ENCODE measurements at regions not wholly inside any gene's neighbourhood (a gene's known extent, or its start where the extent isn't known, plus 50 kb on each side); places are given as distances from the start of the nearest gene placed in this dataset.

DNA sequence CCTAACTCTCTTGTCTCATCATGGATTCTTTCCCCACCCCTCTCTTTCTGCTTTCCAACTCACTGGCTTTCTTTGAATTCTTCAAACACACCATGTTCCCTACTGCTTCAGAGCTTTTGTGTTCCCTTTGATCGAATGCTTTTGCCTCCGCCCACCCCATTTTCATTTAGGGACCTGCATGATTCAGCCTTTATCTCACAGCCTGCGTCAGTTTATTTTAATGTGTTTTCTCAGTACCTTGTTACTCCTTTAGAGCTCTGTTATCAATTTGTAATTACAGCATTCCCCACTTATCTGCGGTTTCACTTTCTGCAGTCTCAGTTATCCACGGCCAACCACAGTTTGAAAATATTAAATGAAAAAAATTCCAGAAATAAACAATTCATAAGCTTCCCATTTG is 451.3 kb downstream of the METTL15 start:
- DNase-seq: no peak
- Mint-ChIP-seq H3K27ac (no peak overlapping the region), H3K36me3 (ENCODE audit: low read depth) (no peaks in the 10 kb centered on the region), H3K4me1 (ENCODE audit: low read depth) (no peaks in the 10 kb centered on the region), H3K4me3 (no peak overlapping the region), H3K27me3 (no peaks in the 10 kb centered on the region), H3K9me3 (no peaks in the 10 kb centered on the region)
- ChIA-PET POLR2A (interaction anchor here (0.7 kb wide), 1 partner anchor 11 kb away, joined by 4 read pairs; no protein-coding TSS in a partner anchor), CTCF (no interaction called here)
- no peak for ATAC-seq
- TF ChIP-seq, protein P1, sequence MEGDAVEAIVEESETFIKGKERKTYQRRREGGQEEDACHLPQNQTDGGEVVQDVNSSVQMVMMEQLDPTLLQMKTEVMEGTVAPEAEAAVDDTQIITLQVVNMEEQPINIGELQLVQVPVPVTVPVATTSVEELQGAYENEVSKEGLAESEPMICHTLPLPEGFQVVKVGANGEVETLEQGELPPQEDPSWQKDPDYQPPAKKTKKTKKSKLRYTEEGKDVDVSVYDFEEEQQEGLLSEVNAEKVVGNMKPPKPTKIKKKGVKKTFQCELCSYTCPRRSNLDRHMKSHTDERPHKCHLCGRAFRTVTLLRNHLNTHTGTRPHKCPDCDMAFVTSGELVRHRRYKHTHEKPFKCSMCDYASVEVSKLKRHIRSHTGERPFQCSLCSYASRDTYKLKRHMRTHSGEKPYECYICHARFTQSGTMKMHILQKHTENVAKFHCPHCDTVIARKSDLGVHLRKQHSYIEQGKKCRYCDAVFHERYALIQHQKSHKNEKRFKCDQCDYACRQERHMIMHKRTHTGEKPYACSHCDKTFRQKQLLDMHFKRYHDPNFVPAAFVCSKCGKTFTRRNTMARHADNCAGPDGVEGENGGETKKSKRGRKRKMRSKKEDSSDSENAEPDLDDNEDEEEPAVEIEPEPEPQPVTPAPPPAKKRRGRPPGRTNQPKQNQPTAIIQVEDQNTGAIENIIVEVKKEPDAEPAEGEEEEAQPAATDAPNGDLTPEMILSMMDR (IDR thresholded peaks at IDR 0.05): no peak
- intact Hi-C loops (cut with micrococcal nuclease): no loop called here

DNA sequence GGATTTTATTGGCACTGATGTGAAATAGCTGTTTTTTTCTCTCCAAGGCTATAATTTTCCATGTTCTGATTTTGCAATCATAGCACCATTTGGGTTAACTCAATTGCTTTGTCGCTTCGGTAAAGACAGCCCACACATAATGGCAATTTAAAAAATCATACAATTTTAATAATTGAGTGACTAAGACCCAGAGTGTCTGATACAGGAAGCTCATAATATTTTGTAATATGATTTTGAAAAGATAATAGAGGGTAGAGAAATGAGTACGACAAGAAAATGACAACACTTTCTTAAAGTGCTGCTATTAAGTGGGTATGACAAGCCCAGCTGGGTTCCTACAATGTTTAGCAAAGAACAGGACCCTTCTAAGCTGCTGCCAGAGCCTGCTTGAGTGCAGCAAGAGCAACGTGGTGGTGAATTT is 439.1 kb downstream of the METTL15 start:
- DNase-seq (no peak), ATAC-seq (no peak)
- Mint-ChIP-seq H3K27me3 (no peaks in the 10 kb centered on the region), H3K4me1 (ENCODE audit: low read depth) (no peaks in the 10 kb centered on the region), H3K4me3 (no peak overlapping the region), H3K9me3 (no peaks in the 10 kb centered on the region), H3K36me3 (ENCODE audit: low read depth) (no peaks in the 10 kb centered on the region), H3K27ac (no peak overlapping the region)
- TF ChIP-seq, protein P1 (IDR thresholded peaks at IDR 0.05): no peak
- POLR2A ChIA-PET: interaction anchor here (0.7 kb wide), 1 partner anchor 368 kb away, joined by 3 read pairs; no protein-coding TSS in a partner anchor
- intact Hi-C loops (cut with micrococcal nuclease): no loop called here
- CTCF ChIA-PET: no interaction called here

DNA sequence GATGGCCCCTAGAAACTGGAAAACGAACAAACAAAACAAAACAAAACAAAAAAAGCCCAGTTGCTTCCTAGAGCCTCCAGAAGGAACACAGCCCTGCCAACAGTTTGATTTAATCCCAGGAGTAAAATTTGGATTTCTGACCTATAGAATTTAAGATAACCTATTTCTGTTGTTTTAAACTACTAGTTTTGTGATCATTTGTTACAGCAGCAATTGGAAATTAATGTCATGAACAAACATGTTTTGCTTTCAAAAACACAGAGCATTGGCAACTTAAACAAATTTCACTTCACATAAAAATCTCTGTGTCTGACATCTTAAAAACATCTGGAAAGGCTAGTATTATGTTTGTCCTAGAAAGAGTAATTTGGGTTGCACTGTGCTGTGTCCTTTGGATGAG is 437.3 kb downstream of the METTL15 start:
- TF ChIP-seq, protein P1 (IDR thresholded peaks at IDR 0.05): no peak
- DNase-seq: no peak
- ATAC-seq: no peak
- CTCF ChIA-PET: no interaction called here
- no peaks in the 10 kb centered on the region for H3K4me1 Mint-ChIP-seq (ENCODE audit: low read depth)
- POLR2A ChIA-PET: no interaction called here
- no peak overlapping the region for H3K27ac Mint-ChIP-seq
- H3K27me3 Mint-ChIP-seq: peaks cover 2% of the 10 kb centered on the region
- no peaks in the 10 kb centered on the region for H3K9me3 Mint-ChIP-seq
- H3K4me3 Mint-ChIP-seq: no peak overlapping the region
- intact Hi-C loops (cut with micrococcal nuclease): no loop called here
- H3K36me3 Mint-ChIP-seq (ENCODE audit: low read depth): no peaks in the 10 kb centered on the region

DNA sequence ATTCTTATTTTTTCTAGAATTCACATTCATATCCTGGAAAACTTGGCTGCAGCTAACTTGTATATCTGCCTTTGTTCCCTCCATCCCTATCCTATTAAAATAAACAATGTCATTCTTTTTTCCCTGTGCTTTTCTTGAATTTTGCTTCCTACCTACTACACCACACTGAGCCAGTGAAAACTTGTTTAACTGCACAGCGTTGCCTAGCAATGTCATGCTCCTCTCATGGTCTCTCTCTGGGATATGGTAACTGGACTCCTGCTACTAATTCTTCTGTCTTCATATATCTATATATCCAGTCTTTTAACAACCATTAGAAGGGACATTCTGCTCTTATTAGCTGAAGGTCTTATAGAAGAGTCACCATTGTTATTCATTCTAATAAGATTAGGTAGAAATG is 434.4 kb downstream of the METTL15 start:
- Mint-ChIP-seq H3K4me3 (no peak overlapping the region), H3K27me3 (peaks cover 5% of the 10 kb centered on the region), H3K4me1 (ENCODE audit: low read depth) (no peaks in the 10 kb centered on the region), H3K27ac (no peak overlapping the region), H3K9me3 (no peaks in the 10 kb centered on the region), H3K36me3 (ENCODE audit: low read depth) (no peaks in the 10 kb centered on the region)
- CTCF ChIA-PET: no interaction called here
- ATAC-seq (no peak), DNase-seq (no peak)
- intact Hi-C loops (cut with micrococcal nuclease): no loop called here
- POLR2A ChIA-PET: no interaction called here
- TF ChIP-seq, protein P1 (IDR thresholded peaks at IDR 0.05): no peak

DNA sequence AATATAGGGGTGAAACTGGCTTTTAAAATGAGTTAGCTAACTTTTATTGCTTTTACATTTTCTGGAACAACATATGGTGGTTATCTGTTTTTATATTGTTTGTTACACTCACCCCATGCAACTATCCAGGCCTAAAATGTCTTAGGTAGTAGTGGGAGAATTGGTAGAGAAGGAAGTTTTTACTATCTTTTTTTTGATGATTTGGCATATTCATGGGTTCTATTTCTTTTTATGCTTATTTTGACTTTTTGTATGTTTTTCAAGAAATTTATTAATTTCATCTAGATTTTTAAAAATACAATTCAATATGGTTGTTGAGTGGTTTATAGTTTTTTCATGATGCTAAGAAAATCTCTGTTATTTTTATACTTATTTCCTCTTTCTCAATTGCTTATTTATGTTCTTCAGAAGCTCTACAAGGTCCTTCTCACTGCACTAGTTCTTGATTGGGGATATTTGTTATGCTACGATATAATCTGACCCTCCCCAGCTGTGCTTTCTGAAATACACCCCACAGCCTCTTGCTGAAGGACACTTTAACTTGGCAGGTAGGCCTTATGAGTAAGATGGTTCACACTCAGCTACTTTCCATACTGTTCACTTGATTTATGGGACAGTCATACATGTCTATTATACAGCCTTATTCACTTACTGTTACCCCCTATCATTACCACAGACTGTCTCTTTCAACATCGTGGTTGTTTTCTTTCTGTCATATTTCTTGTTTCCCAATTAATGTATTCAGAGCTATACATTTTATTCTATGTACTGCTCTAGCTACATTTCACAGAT is 431.2 kb downstream of the METTL15 start:
- peaks cover 7% of the 10 kb centered on the region for H3K27me3 Mint-ChIP-seq
- TF ChIP-seq, protein P1 (IDR thresholded peaks at IDR 0.05): no peak
- CTCF ChIA-PET: no interaction called here
- no peaks in the 10 kb centered on the region for H3K4me1 Mint-ChIP-seq (ENCODE audit: low read depth)
- no peak overlapping the region for H3K4me3 Mint-ChIP-seq
- POLR2A ChIA-PET: no interaction called here
- H3K9me3 Mint-ChIP-seq: no peaks in the 10 kb centered on the region
- ATAC-seq (no peak), DNase-seq (no peak)
- no peaks in the 10 kb centered on the region for H3K36me3 Mint-ChIP-seq (ENCODE audit: low read depth)
- intact Hi-C loops (cut with micrococcal nuclease): no loop called here
- H3K27ac Mint-ChIP-seq: no peak overlapping the region

Measured in activated CD8-positive, alpha-beta T cell treated with anti-CD3 and anti-CD28 coated beads for 36 hours (primary cell).